GM12872 (cell line): ENCODE measurements at regions not wholly inside any gene's neighbourhood (a gene's known extent, or its start where the extent isn't known, plus 50 kb on each side); places are given as distances from the start of the nearest gene placed in this dataset.

ENCODE experiments used
- CTCF ChIP-seq: IDR thresholded peaks from 3 replicates; pipeline ENCODE4 v1.5.1; 2011; ENCODE audit warnings: low read depth, mild to moderate bottlenecking, low read length, moderate library complexity; ENCODE audit not compliant: insufficient read depth

- no peak for TF ChIP-seq CTCF
Observed at GRCh38 chr3:159872374-159873109, 116.1 kb upstream of the IL12A start.

GRCh38 chr3:159875116-159875515 lies 113.5 kb upstream of the IL12A start:
- TF ChIP-seq CTCF: no peak

GRCh38 chr3:159877924-159878323 lies 110.7 kb upstream of the IL12A start:
- TF ChIP-seq CTCF: no peak

GRCh38 chr3:159879146-159879545 lies 109.5 kb upstream of the IL12A start:
- no peak for TF ChIP-seq CTCF

GRCh38 chr3:159879598-159879997 lies 109.0 kb upstream of the IL12A start:
- TF ChIP-seq CTCF: no peak

- no peak for TF ChIP-seq CTCF
Observed at GRCh38 chr3:159881208-159881607, 107.4 kb upstream of the IL12A start.

- no peak for TF ChIP-seq CTCF
Observed at GRCh38 chr3:159881828-159882309, 106.8 kb upstream of the IL12A start.
